ENCODE measurements at regions not wholly inside any gene's neighbourhood (a gene's known extent, or its start where the extent isn't known, plus 50 kb on each side); places are given as distances from the start of the nearest gene placed in this dataset.

DNA sequence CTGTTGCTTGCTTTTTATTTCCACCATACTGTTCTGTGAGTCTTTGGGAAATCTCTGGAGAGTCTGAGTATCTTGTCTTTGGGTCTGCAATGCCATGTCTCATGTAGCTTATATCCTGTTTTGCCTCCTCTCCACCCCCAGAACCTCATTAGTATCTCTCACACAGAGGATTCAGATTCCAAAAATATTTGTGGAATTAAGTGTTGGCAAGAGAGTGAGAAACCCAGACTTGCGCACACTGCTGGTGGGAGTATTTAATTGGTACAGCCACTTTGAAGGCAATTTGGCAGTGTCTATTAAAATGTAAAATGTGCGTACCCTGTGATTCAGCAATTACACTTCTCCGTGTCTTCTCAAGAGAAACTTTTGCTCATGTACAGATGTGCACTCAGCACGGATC lies 68.6 kb downstream of the ZNF621 start:
- Histone ChIP-seq H3K79me2 (ENCODE audit: insufficient read depth, low read length) (no peaks in the 10 kb centered on the region), H3K4me2 (ENCODE audit: insufficient read depth, low read length) (no peak overlapping the region), H3K9me3 (ENCODE audit: insufficient read depth, low read length, severe bottlenecking) (no peaks in the 10 kb centered on the region), H2AFZ (ENCODE audit: low read depth, low read length) (no peak overlapping the region), H3K9ac (ENCODE audit: low read depth, low read length) (no peak overlapping the region), H3K4me3 (ENCODE audit: low read depth in 1 of 2, low read length in 2 of 2) (no peak overlapping the region), H4K20me1 (ENCODE audit: insufficient read depth, low read length) (no peaks in the 10 kb centered on the region), H3K27ac (ENCODE audit: low read length) (no peak overlapping the region), H3K4me1 (ENCODE audit: insufficient read depth, low read length) (no peaks in the 10 kb centered on the region), H3K27me3 (ENCODE audit: insufficient read depth, low read length, poor library complexity) (no peaks in the 10 kb centered on the region), H3K36me3 (ENCODE audit: insufficient read depth, low read length) (no peaks in the 10 kb centered on the region)
- ATAC-seq (ENCODE audit: insufficient read depth, low read depth) (no peak), DNase-seq (no peak)
- no peak for TF ChIP-seq EZH2 (IDR thresholded peaks at IDR 0.05; ENCODE audit: borderline replicate concordance, low read depth, low read length, severe bottlenecking)
- TF ChIP-seq, protein P1, sequence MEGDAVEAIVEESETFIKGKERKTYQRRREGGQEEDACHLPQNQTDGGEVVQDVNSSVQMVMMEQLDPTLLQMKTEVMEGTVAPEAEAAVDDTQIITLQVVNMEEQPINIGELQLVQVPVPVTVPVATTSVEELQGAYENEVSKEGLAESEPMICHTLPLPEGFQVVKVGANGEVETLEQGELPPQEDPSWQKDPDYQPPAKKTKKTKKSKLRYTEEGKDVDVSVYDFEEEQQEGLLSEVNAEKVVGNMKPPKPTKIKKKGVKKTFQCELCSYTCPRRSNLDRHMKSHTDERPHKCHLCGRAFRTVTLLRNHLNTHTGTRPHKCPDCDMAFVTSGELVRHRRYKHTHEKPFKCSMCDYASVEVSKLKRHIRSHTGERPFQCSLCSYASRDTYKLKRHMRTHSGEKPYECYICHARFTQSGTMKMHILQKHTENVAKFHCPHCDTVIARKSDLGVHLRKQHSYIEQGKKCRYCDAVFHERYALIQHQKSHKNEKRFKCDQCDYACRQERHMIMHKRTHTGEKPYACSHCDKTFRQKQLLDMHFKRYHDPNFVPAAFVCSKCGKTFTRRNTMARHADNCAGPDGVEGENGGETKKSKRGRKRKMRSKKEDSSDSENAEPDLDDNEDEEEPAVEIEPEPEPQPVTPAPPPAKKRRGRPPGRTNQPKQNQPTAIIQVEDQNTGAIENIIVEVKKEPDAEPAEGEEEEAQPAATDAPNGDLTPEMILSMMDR (IDR thresholded peaks at IDR 0.05; ENCODE audit: borderline replicate concordance, extremely low read depth, low read length, poor library complexity, severe bottlenecking), result no peak

DNA sequence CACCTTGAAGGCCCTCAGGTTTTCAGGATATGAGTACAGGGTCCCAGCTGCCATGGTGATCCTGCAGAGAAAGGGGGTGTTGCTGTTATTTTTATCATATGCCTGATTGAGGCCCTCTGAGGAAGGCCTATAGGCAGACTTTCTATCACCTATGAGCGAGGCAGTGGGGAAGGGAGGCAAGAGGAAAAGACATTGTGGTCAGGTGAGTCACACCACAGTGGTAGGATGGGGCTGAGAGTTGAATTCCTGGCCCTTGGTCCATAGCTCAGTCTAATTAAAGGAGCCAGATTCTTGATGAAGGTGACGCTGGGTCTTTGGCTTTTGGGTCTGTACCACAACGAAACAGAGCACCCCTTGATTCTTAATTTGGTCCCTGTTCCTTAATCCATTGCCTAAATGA lies 72.7 kb downstream of the ZNF621 start:
- Histone ChIP-seq H3K4me1 (ENCODE audit: insufficient read depth, low read length) (no peaks in the 10 kb centered on the region), H4K20me1 (ENCODE audit: insufficient read depth, low read length) (no peaks in the 10 kb centered on the region), H3K9ac (ENCODE audit: low read depth, low read length) (no peak overlapping the region), H3K27me3 (ENCODE audit: insufficient read depth, low read length, poor library complexity) (no peaks in the 10 kb centered on the region), H3K4me3 (ENCODE audit: low read depth in 1 of 2, low read length in 2 of 2) (no peak overlapping the region), H3K9me3 (ENCODE audit: insufficient read depth, low read length, severe bottlenecking) (no peaks in the 10 kb centered on the region), H3K4me2 (ENCODE audit: insufficient read depth, low read length) (no peak overlapping the region), H3K79me2 (ENCODE audit: insufficient read depth, low read length) (no peaks in the 10 kb centered on the region), H3K27ac (ENCODE audit: low read length) (no peak overlapping the region), H2AFZ (ENCODE audit: low read depth, low read length) (no peak overlapping the region), H3K36me3 (ENCODE audit: insufficient read depth, low read length) (no peaks in the 10 kb centered on the region)
- DNase-seq (no peak), ATAC-seq (ENCODE audit: insufficient read depth, low read depth) (no peak)
- TF ChIP-seq EZH2 (IDR thresholded peaks at IDR 0.05; ENCODE audit: borderline replicate concordance, low read depth, low read length, severe bottlenecking), result no peak
- TF ChIP-seq, protein P1 (IDR thresholded peaks at IDR 0.05; ENCODE audit: borderline replicate concordance, extremely low read depth, low read length, poor library complexity, severe bottlenecking), result no peak

DNA sequence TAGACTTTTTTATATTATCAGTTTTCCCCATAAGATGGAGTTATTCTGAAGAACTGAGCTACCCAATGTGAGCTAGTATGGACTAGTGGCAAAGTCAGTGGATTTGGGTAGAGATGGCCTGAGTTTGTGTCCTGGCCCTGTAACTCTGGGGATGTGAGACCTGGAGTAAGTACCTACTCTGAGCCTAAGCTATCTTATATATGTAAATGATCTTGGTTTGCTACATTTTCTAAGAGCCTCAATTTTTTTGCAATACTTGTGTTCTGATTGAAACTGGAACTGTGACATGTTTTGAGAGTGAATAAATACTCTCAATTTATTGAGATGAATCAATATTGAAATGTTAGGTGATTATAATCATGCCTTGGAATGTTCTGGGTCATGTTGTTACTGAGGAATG lies 73.6 kb downstream of the ZNF621 start:
- no peak for DNase-seq
- Histone ChIP-seq H3K36me3 (ENCODE audit: insufficient read depth, low read length) (no peaks in the 10 kb centered on the region), H2AFZ (ENCODE audit: low read depth, low read length) (no peak overlapping the region), H3K4me2 (ENCODE audit: insufficient read depth, low read length) (no peak overlapping the region), H3K27me3 (ENCODE audit: insufficient read depth, low read length, poor library complexity) (no peaks in the 10 kb centered on the region), H3K27ac (ENCODE audit: low read length) (no peak overlapping the region), H4K20me1 (ENCODE audit: insufficient read depth, low read length) (no peaks in the 10 kb centered on the region), H3K79me2 (ENCODE audit: insufficient read depth, low read length) (no peaks in the 10 kb centered on the region), H3K9me3 (ENCODE audit: insufficient read depth, low read length, severe bottlenecking) (no peaks in the 10 kb centered on the region), H3K4me3 (ENCODE audit: low read depth in 1 of 2, low read length in 2 of 2) (no peak overlapping the region), H3K9ac (ENCODE audit: low read depth, low read length) (no peak overlapping the region), H3K4me1 (ENCODE audit: insufficient read depth, low read length) (no peaks in the 10 kb centered on the region)
- no peak for ATAC-seq (ENCODE audit: insufficient read depth, low read depth)
- TF ChIP-seq, protein P1 (IDR thresholded peaks at IDR 0.05; ENCODE audit: borderline replicate concordance, extremely low read depth, low read length, poor library complexity, severe bottlenecking), result no peak
- no peak for TF ChIP-seq EZH2 (IDR thresholded peaks at IDR 0.05; ENCODE audit: borderline replicate concordance, low read depth, low read length, severe bottlenecking)

DNA sequence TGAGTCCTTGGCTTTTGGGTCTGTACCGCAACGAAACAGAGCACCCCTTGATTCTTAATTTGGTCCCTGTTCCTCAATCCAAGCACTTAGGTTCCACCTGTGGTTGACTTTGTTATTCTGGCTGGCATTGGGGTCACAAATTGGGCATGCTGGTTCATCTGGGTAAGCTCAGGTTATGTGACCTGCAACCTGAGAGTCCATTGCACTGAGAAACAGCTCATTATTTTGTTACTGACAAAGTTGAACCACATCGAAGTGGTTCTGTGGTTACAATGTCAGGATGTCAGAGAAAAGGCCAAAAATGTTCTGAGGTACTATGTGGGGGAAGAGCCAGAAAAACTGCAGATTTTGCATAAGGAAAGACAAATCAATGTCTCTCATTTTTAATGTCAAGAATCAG lies 74.2 kb downstream of the ZNF621 start:
- Histone ChIP-seq H3K4me1 (ENCODE audit: insufficient read depth, low read length) (no peaks in the 10 kb centered on the region), H3K79me2 (ENCODE audit: insufficient read depth, low read length) (no peaks in the 10 kb centered on the region), H4K20me1 (ENCODE audit: insufficient read depth, low read length) (no peaks in the 10 kb centered on the region), H3K4me3 (ENCODE audit: low read depth in 1 of 2, low read length in 2 of 2) (no peak overlapping the region), H2AFZ (ENCODE audit: low read depth, low read length) (no peak overlapping the region), H3K9ac (ENCODE audit: low read depth, low read length) (no peak overlapping the region), H3K9me3 (ENCODE audit: insufficient read depth, low read length, severe bottlenecking) (no peaks in the 10 kb centered on the region), H3K36me3 (ENCODE audit: insufficient read depth, low read length) (no peaks in the 10 kb centered on the region), H3K27ac (ENCODE audit: low read length) (no peak overlapping the region), H3K27me3 (ENCODE audit: insufficient read depth, low read length, poor library complexity) (no peaks in the 10 kb centered on the region), H3K4me2 (ENCODE audit: insufficient read depth, low read length) (no peak overlapping the region)
- no peak for DNase-seq
- no peak for TF ChIP-seq EZH2 (IDR thresholded peaks at IDR 0.05; ENCODE audit: borderline replicate concordance, low read depth, low read length, severe bottlenecking)
- TF ChIP-seq, protein P1 (IDR thresholded peaks at IDR 0.05; ENCODE audit: borderline replicate concordance, extremely low read depth, low read length, poor library complexity, severe bottlenecking), result no peak
- no peak for ATAC-seq (ENCODE audit: insufficient read depth, low read depth)

Data from DND-41 (cell line).